HepG2 (cell line): ENCODE measurements at regions not wholly inside any gene's neighbourhood (a gene's known extent, or its start where the extent isn't known, plus 50 kb on each side); places are given as distances from the start of the nearest gene placed in this dataset.

ENCODE experiments used
- ATAC-seq: fragments of 200-7000 bp; cut with Tn5 transposase; 3 replicates; pipeline ENCODE4 v1.9.1; 2020; ENCODE audit warnings: mild to moderate bottlenecking, moderate library complexity
- BruUV-seq: library from RNA; stranded (reverse); fragments of 400-500 nt; replicated peaks from 2 replicates; lab custom pipeline; 2021; lab: Mats Ljungman, UMichigan
- CTCF ChIA-PET: fragments of 300-600 bp; formaldehyde crosslinking; extraction: SDS; loops from one replicate; lab custom pipeline; 2021; ENCODE audit warnings: low total read pairs, inconsistent platforms, low intra/inter-chr PET ratio; lab: Yijun Ruan, JAX
- POLR2A ChIA-PET: fragments of 350-600 bp; sonication (Branson Sonifier 250); formaldehyde crosslinking; loops from one replicate; lab custom pipeline; 2020; ENCODE audit warnings: antibody characterized with exemption, inconsistent platforms; lab: Yijun Ruan, JAX
- DNase-seq: peaks from one replicate; pipeline ENCODE4 v3.0.0-alpha.2; 2015; ENCODE audit warnings: low spot score
- FAIRE-seq: peaks from 3 replicates; lab custom pipeline; 2011; peaks lifted over from hg19 to GRCh38; lab: Jason Lieb, UNC
- H2AFZ ChIP-seq: one replicate; pipeline ENCODE4 v1.6.1; 2011; ENCODE audit warnings: low read length, inconsistent platforms
- H3K27ac ChIP-seq: fragments of 300-600 bp; 3 replicates; pipeline ENCODE4 v1.8.0; 2011; ENCODE audit warnings: mixed run types, mild to moderate bottlenecking, mixed read lengths, low read length, inconsistent platforms; ENCODE audit not compliant: insufficient read depth; ENCODE audit errors: extremely low read length
- H3K27me3 ChIP-seq, 2 experiments: fragments of 200-600 bp in 1 of 2; 2 replicates in 1 of 2; 3 replicates in 1 of 2; pipeline versions ENCODE4 v1.6.0 to v1.8.0; 2011; ENCODE audit warnings: low read length in 2 of 2, mild to moderate bottlenecking in 2 of 2, moderate library complexity in 2 of 2, inconsistent platforms in 1 of 2; ENCODE audit not compliant: insufficient read depth in 2 of 2, control insufficient read depth in 1 of 2
- H3K36me3 ChIP-seq, 2 experiments: fragments of 200-600 bp in 1 of 2; replicated peaks in 1 of 2; 2 replicates in 1 of 2; 3 replicates in 1 of 2; pipeline versions ENCODE4 v1.5.1 to v1.8.0; 2011; ENCODE audit warnings: low read length in 2 of 2, inconsistent platforms in 1 of 2; ENCODE audit not compliant: insufficient read depth in 2 of 2, control insufficient read depth in 1 of 2
- H3K4me1 ChIP-seq: 2 replicates; pipeline ENCODE4 v1.5.1; 2012; ENCODE audit warnings: low read length, inconsistent platforms; ENCODE audit not compliant: insufficient read depth
- H3K4me2 ChIP-seq: 2 replicates; pipeline ENCODE4 v1.6.0; 2011; ENCODE audit warnings: low read depth, low read length, inconsistent platforms
- H3K4me3 ChIP-seq, 3 experiments: fragments of 200-600 bp in 1 of 3; sonication (generic), shearing (Covaris generic) in 1 of 3; replicated peaks in 1 of 3; 2 replicates each; pipeline ENCODE4 v1.5.1; 2011 to 2016; ENCODE audit warnings: low read length in 3 of 3, inconsistent platforms in 2 of 3, low read depth in 2 of 3, mild to moderate bottlenecking in 2 of 3, control low read depth in 1 of 3, mixed read lengths in 1 of 3; ENCODE audit not compliant: insufficient read depth in 1 of 3
- H3K79me2 ChIP-seq: one replicate; pipeline ENCODE4 v1.6.1; 2011; ENCODE audit warnings: low read length, inconsistent platforms; ENCODE audit not compliant: insufficient read depth
- H3K9ac ChIP-seq: 2 replicates; pipeline ENCODE4 v1.6.0; 2011; ENCODE audit warnings: mild to moderate bottlenecking, low read depth, low read length, inconsistent platforms; ENCODE audit not compliant: insufficient read depth
- H3K9me3 ChIP-seq: 2 replicates; pipeline ENCODE4 v1.5.1; 2012; ENCODE audit warnings: mild to moderate bottlenecking, low read length
- H4K20me1 ChIP-seq: 2 replicates; pipeline ENCODE4 v1.6.0; 2011; ENCODE audit warnings: inconsistent platforms, mild to moderate bottlenecking, low read length, moderate library complexity; ENCODE audit not compliant: insufficient read depth
- KAT2B ChIP-seq: fragments of 150-350 bp; IDR thresholded peaks from 2 replicates; pipeline ENCODE4 v1.6.1; 2014; ENCODE audit warnings: low read depth, low read length, borderline replicate concordance
- RFX5 ChIP-seq: IDR thresholded peaks from 2 replicates; pipeline ENCODE4 v1.6.1; 2011; ENCODE audit warnings: low read depth, low read length, improper control_type of control experiment
- XBP1 ChIP-seq: sonication (generic); formaldehyde crosslinking; IDR thresholded peaks from 2 replicates; pipeline ENCODE4 v1.5.0; 2020; ENCODE audit warnings: missing genetic modification reagents
- ZFX ChIP-seq: sonication (generic); formaldehyde crosslinking; IDR thresholded peaks from 2 replicates; pipeline ENCODE4 v1.4.0; 2020; ENCODE audit warnings: mild to moderate bottlenecking, low read depth, missing genetic modification reagents, moderate library complexity
- ZNF367 ChIP-seq: sonication (generic); formaldehyde crosslinking; IDR thresholded peaks from 2 replicates; pipeline ENCODE4 v1.4.0; 2020; ENCODE audit warnings: missing genetic modification reagents, borderline replicate concordance
- ZNF780A ChIP-seq: sonication (generic); formaldehyde crosslinking; IDR thresholded peaks from 2 replicates; pipeline ENCODE4 v1.8.0; 2022; ENCODE audit warnings: mild to moderate bottlenecking, missing genetic modification reagents, moderate library complexity
- ZNF800 ChIP-seq: sonication (generic); formaldehyde crosslinking; IDR thresholded peaks from 2 replicates; pipeline ENCODE4 v1.4.0; 2020; ENCODE audit warnings: missing genetic modification reagents
- WGBS: methylation state at CpG from one replicate; pipeline ENCODE4 v1.1.6; 2017; ENCODE audit warnings: low lambda C conversion rate; 5-methylcytosine and 5-hydroxymethylcytosine counted together
- in situ Hi-C: cut with HindIII; loops from 2 replicates; pipeline ENCODE4 v1.10.0; 2017; ENCODE audit warnings: low pct_unique_long_range_greater_than_20kb; ENCODE audit not compliant: extremely low pct_ligation_motif_present
- intact Hi-C: fragments of 100-400 bp; cut with micrococcal nuclease; formaldehyde crosslinking; loops from one replicate; pipeline ENCODE4 v1.10.0; 2022; ENCODE audit not compliant: unreplicated experiment

- no peak for TF ChIP-seq ZFX (CRISPR knock-in tag)
- no peak for TF ChIP-seq XBP1 (CRISPR knock-in tag)
- no peak for TF ChIP-seq ZNF800 (CRISPR knock-in tag)
- no peak for TF ChIP-seq RFX5
- TF ChIP-seq KAT2B: no peak
- no peak for TF ChIP-seq ZNF780A (CRISPR knock-in tag)
These were observed 407.6 kb upstream of the PFKP start (continued) for GRCh38 chr10:2659660-2660209.

GRCh38 chr10:2658780-2659179 lies 408.6 kb upstream of the PFKP start:
- Histone ChIP-seq H4K20me1 (no peaks in the 10 kb centered on the region), H3K27ac (no peak overlapping the region), H3K4me1 (no peaks in the 10 kb centered on the region), H3K9ac (no peak overlapping the region), H3K9me3 (no peaks in the 10 kb centered on the region), H3K79me2 (no peaks in the 10 kb centered on the region), H3K36me3 (no peaks in the 10 kb centered on the region), H3K4me2 (no peak overlapping the region), H3K27me3 (peaks cover 0 to 3% of the 10 kb centered on the region in 2 experiments; a peak in 1 of 5 replicates), H2AFZ (no peak overlapping the region), H3K4me3 (no peak overlapping the region)
- BruUV-seq: no TSS peak
- intact Hi-C loops (no loop called here), in situ Hi-C loops (no loop called here)
- DNase-seq: no peak
- no peak for FAIRE-seq
- ChIA-PET CTCF (no interaction called here), POLR2A (no interaction called here)
- WGBS: 0% methylated on average over 4 of the region's 4 CpGs
- TF ChIP-seq ZNF367 (CRISPR knock-in tag): no peak
- no peak for ATAC-seq
